IMR-90 (cell line): ENCODE measurements at regions not wholly inside any gene's neighbourhood (a gene's known extent, or its start where the extent isn't known, plus 50 kb on each side); places are given as distances from the start of the nearest gene placed in this dataset.

Experiments used
- BHLHE40 ChIP-seq: fragments of 150-350 bp; IDR thresholded peaks from 2 replicates; pipeline ENCODE4 v1.6.1; 2016; ENCODE audit warnings: mild to moderate bottlenecking, low read depth, low read length
- CEBPB ChIP-seq: IDR thresholded peaks from 2 replicates; pipeline ENCODE4 v1.6.1; 2012; ENCODE audit warnings: low read depth, low read length, improper control_type of control experiment
- CHD1 ChIP-seq: IDR thresholded peaks from 2 replicates; pipeline ENCODE4 v1.6.1; 2012; ENCODE audit warnings: low read depth, low read length, improper control_type of control experiment
- CTCF ChIP-seq: conservative IDR thresholded peaks from 2 replicates; pipeline ENCODE4 v1.5.1; 2012; ENCODE audit warnings: mild to moderate bottlenecking, low read depth, low read length, improper control_type of control experiment
- FOS ChIP-seq: fragments of 150-350 bp; IDR thresholded peaks from 2 replicates; pipeline ENCODE4 v1.6.1; 2016; ENCODE audit warnings: low read depth, low read length
- MAFK ChIP-seq: IDR thresholded peaks from 2 replicates; pipeline ENCODE4 v1.6.1; 2012; ENCODE audit warnings: low read depth, low read length, improper control_type of control experiment
- MAZ ChIP-seq: IDR thresholded peaks from 2 replicates; pipeline ENCODE4 v1.6.1; 2012; ENCODE audit warnings: low read depth, mild to moderate bottlenecking, low read length, improper control_type of control experiment, moderate library complexity, borderline replicate concordance
- MXI1 ChIP-seq: IDR thresholded peaks from 2 replicates; pipeline ENCODE4 v1.6.1; 2012; ENCODE audit warnings: low read depth, mild to moderate bottlenecking, low read length, moderate library complexity, borderline replicate concordance
- NFE2L2 ChIP-seq: fragments of 150-350 bp; IDR thresholded peaks from 2 replicates; pipeline ENCODE4 v1.6.1; 2016; ENCODE audit warnings: low read depth, mild to moderate bottlenecking, low read length
- POLR2A ChIP-seq: IDR thresholded peaks from 2 replicates; pipeline ENCODE4 v1.6.1; 2012; ENCODE audit warnings: mild to moderate bottlenecking, low read depth, low read length
- RAD21 ChIP-seq: IDR thresholded peaks from 2 replicates; pipeline ENCODE4 v1.6.1; 2012; ENCODE audit warnings: low read length, improper control_type of control experiment
- RFX5 ChIP-seq: IDR thresholded peaks from 2 replicates; pipeline ENCODE4 v1.8.0; 2012; ENCODE audit warnings: low read depth, mild to moderate bottlenecking, low read length, moderate library complexity
- SMC3 ChIP-seq: fragments of 150-350 bp; IDR thresholded peaks from 2 replicates; pipeline ENCODE4 v1.6.1; 2016; ENCODE audit warnings: low read depth, mild to moderate bottlenecking, antibody characterized with exemption, low read length, moderate library complexity
- USF2 ChIP-seq: fragments of 150-350 bp; IDR thresholded peaks from 2 replicates; pipeline ENCODE4 v1.6.1; 2017; ENCODE audit warnings: mild to moderate bottlenecking, antibody characterized with exemption, low read length, low read depth

GRCh38 chr3:103706671-103707070 is 1271.9 kb downstream of the ZPLD1 start:
- no peak for TF ChIP-seq BHLHE40
- TF ChIP-seq CTCF, result no peak
- no peak for TF ChIP-seq POLR2A
- TF ChIP-seq CEBPB, result no peak
- TF ChIP-seq RAD21, result no peak
- TF ChIP-seq USF2, result no peak
- TF ChIP-seq MAZ, result no peak
- TF ChIP-seq NFE2L2, result no peak
- TF ChIP-seq RFX5, result no peak
- TF ChIP-seq MAFK, result no peak
- no peak for TF ChIP-seq CHD1
- TF ChIP-seq FOS, result no peak
- TF ChIP-seq SMC3, result no peak
- TF ChIP-seq MXI1, result no peak
